Activated naive CD8-positive, alpha-beta T cell treated with anti-CD3 and anti-CD28 coated beads, Interleukin-2, amount 50 U/mL, for 24 hours (primary cell): ENCODE measurements at regions not wholly inside any gene's neighbourhood (a gene's known extent, or its start where the extent isn't known, plus 50 kb on each side); places are given as distances from the start of the nearest gene placed in this dataset.

ENCODE experiments used
- ATAC-seq: fragments of 150-1000 bp; cut with Tn5 transposase; one replicate; pipeline ENCODE4 v1.10.0; 2021
- DNase-seq: peaks from one replicate; pipeline ENCODE4 v3.0.0; 2021
- H3K27ac Mint-ChIP-seq: one replicate; pipeline ENCODE4 v1.8.0; 2021; ENCODE audit warnings: mild to moderate bottlenecking, mixed read lengths
- H3K27me3 Mint-ChIP-seq: one replicate; pipeline ENCODE4 v1.8.0; 2021; ENCODE audit warnings: mixed read lengths
- H3K36me3 Mint-ChIP-seq: one replicate; pipeline ENCODE4 v1.8.0; 2021; ENCODE audit warnings: low read depth, mixed read lengths
- H3K4me1 Mint-ChIP-seq: one replicate; pipeline ENCODE4 v1.8.0; 2021; ENCODE audit warnings: mixed read lengths
- H3K4me3 Mint-ChIP-seq: one replicate; pipeline ENCODE4 v1.8.0; 2021; ENCODE audit warnings: mild to moderate bottlenecking, moderate library complexity, mixed read lengths
- H3K9me3 Mint-ChIP-seq: one replicate; pipeline ENCODE4 v1.8.0; 2021; ENCODE audit warnings: mixed read lengths

- no peak for ATAC-seq
- Mint-ChIP-seq H3K36me3 (no peaks in the 10 kb centered on the region), H3K4me1 (no peaks in the 10 kb centered on the region), H3K27me3 (peaks cover 2% of the 10 kb centered on the region), H3K27ac (no peak overlapping the region), H3K9me3 (peaks cover 5% of the 10 kb centered on the region), H3K4me3 (no peak overlapping the region)
- no peak for DNase-seq
Measured at GRCh38 chr2:62561586-62561985, 55.6 kb upstream of the TMEM17 start.

DNA sequence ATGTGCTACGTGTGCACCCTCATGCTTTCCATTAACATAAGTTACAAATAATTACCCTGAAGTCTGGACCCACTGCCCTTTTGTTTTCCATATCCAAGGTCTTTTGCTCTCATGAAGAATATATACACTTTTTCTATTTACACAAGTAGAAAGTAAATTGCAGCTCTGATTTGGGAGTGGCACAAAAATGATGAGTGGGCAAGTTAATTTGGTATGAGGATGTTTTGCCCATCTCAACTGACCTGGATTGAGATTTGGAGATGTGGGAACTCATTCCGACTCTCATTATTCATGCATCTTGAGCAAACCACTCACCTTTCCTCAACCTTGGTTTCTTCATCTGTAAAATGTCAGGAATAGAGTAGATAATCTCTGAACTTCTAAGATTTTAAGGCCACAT, 53.6 kb upstream of the TMEM17 start:
- Mint-ChIP-seq H3K27me3 (peaks cover 2% of the 10 kb centered on the region), H3K9me3 (peaks cover 5% of the 10 kb centered on the region), H3K27ac (no peak overlapping the region), H3K36me3 (no peaks in the 10 kb centered on the region), H3K4me3 (no peak overlapping the region), H3K4me1 (no peaks in the 10 kb centered on the region)
- no peak for ATAC-seq
- DNase-seq = no peak

DNA sequence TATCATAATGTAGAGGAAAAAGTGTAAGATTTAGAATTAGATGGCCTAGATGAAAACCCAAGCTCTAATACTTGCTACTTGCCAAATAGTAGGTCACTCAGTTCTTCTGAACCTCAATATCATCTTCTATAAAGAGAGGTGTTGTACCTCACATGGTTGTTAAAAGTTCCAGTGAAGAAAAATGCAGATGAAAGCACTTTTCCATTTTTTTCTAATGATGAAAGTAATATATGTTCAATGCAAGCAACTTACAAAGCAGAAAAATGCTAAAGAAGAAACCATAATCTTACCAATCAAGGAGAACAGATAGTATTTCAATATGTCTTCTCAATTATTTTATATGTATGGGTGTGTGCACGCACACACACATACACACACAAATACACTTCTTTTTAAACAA, 52.7 kb upstream of the TMEM17 start:
- DNase-seq = no peak
- Mint-ChIP-seq H3K36me3 (no peaks in the 10 kb centered on the region), H3K27me3 (peaks cover 4% of the 10 kb centered on the region), H3K27ac (no peak overlapping the region), H3K4me1 (no peaks in the 10 kb centered on the region), H3K4me3 (no peak overlapping the region), H3K9me3 (peaks cover 5% of the 10 kb centered on the region)
- ATAC-seq = no peak

DNA sequence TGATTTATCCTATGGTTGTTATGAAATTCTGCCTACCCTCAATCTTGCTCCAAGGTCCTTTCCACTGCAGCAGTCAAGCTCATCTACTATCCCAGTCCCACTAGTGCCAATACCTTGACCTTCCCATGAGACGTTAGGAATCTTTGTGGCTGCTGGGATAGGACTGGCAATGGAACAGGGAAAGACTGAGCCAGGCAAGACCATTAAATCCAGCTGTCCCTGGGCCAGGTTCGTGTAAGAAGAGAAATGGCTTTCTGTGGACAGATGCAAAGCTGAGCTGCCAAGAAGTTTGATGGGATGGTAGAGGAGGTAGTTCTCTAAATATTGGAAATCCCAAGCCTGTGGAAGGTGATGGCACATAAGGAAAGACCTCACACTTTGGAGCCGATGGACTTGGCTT, 50.1 kb upstream of the TMEM17 start:
- Mint-ChIP-seq H3K4me1 (no peaks in the 10 kb centered on the region), H3K9me3 (peaks cover 5% of the 10 kb centered on the region), H3K36me3 (no peaks in the 10 kb centered on the region), H3K4me3 (no peak overlapping the region), H3K27me3 (peaks cover 7% of the 10 kb centered on the region), H3K27ac (no peak overlapping the region)
- ATAC-seq = no peak
- DNase-seq = no peak
